Ovary (tissue), 3 donors: ENCODE measurements at regions not wholly inside any gene's neighbourhood (a gene's known extent, or its start where the extent isn't known, plus 50 kb on each side); places are given as distances from the start of the nearest gene placed in this dataset.

Experiments used
- EP300 ChIP-seq: sonication (generic); formaldehyde crosslinking; IDR thresholded peaks from one replicate; pipeline ENCODE4 v1.6.1; 2017; ENCODE audit warnings: antibody characterized with exemption
- TF ChIP-seq, protein P1 (sequence below), 3 donors: fragments of 450-650 bp in 2 of 3; fragments of 200-600 bp in 1 of 3; IDR thresholded peaks; one replicate each; pipeline versions ENCODE4 v1.5.1 to v1.8.0; 2016 to 2022; ENCODE audit warnings: antibody characterized with exemption in 3 of 3, mild to moderate bottlenecking in 1 of 3
- donor health status: DM: no; HTN: no; CAD: no.

DNA sequence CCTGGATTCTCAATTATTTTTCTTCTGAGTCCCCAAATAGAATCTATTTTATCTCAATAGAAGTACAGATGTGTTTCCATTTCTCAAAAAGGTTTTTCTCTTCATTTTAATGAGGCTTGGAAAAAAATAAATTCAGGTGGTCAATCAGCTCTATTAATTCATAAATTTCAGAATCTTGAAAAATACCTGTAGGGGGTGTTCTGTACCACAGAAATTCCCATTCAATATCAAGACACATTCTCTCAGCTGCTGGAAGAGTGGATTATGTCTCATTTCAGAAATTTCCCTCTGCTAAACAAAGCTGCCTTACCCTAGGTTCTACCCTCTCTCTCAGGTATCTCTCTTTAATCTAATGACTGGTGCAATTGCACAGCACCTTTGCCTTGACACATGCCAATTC, 1121.2 kb downstream of the SI start:
- TF ChIP-seq, protein P1, sequence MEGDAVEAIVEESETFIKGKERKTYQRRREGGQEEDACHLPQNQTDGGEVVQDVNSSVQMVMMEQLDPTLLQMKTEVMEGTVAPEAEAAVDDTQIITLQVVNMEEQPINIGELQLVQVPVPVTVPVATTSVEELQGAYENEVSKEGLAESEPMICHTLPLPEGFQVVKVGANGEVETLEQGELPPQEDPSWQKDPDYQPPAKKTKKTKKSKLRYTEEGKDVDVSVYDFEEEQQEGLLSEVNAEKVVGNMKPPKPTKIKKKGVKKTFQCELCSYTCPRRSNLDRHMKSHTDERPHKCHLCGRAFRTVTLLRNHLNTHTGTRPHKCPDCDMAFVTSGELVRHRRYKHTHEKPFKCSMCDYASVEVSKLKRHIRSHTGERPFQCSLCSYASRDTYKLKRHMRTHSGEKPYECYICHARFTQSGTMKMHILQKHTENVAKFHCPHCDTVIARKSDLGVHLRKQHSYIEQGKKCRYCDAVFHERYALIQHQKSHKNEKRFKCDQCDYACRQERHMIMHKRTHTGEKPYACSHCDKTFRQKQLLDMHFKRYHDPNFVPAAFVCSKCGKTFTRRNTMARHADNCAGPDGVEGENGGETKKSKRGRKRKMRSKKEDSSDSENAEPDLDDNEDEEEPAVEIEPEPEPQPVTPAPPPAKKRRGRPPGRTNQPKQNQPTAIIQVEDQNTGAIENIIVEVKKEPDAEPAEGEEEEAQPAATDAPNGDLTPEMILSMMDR (IDR thresholded peaks at IDR 0.05), result no peak
- TF ChIP-seq EP300, result no peak
